Left ventricle myocardium inferior (tissue), 1 donor: ENCODE measurements at regions not wholly inside any gene's neighbourhood (a gene's known extent, or its start where the extent isn't known, plus 50 kb on each side); places are given as distances from the start of the nearest gene placed in this dataset.

ENCODE experiments used
- DNase-seq: peaks from one replicate; pipeline ENCODE4 v3.0.0-alpha.2; 2020
- H3K27ac ChIP-seq: fragments of 200-600 bp; replicated peaks from 2 replicates; pipeline ENCODE4 v1.8.0; 2021
- H3K27me3 ChIP-seq: fragments of 200-600 bp; 2 replicates; pipeline ENCODE4 v1.8.0; 2021; ENCODE audit warnings: low read depth
- H3K36me3 ChIP-seq: fragments of 200-600 bp; 2 replicates; pipeline ENCODE4 v1.8.0; 2021
- H3K4me1 ChIP-seq: fragments of 200-600 bp; 2 replicates; pipeline ENCODE4 v1.8.0; 2021
- H3K4me3 ChIP-seq: fragments of 200-600 bp; 2 replicates; pipeline ENCODE4 v1.8.0; 2021; ENCODE audit warnings: mild to moderate bottlenecking, moderate library complexity
- H3K9me3 ChIP-seq: fragments of 200-600 bp; replicated peaks from 2 replicates; pipeline ENCODE4 v1.8.0; 2021
- intact Hi-C: fragments of 100-400 bp; cut with micrococcal nuclease; formaldehyde crosslinking; loops from one replicate; pipeline ENCODE4 v1.11.0; 2022
- TF ChIP-seq, protein P1 (sequence below): fragments of 200-600 bp; IDR thresholded peaks from 2 replicates; pipeline ENCODE4 v1.8.0; 2021; ENCODE audit warnings: antibody characterized with exemption, mild to moderate bottlenecking, borderline replicate concordance
- donor health status: DM: no; HTN: yes; CAD: no; lungs with severe emphysema.

DNA sequence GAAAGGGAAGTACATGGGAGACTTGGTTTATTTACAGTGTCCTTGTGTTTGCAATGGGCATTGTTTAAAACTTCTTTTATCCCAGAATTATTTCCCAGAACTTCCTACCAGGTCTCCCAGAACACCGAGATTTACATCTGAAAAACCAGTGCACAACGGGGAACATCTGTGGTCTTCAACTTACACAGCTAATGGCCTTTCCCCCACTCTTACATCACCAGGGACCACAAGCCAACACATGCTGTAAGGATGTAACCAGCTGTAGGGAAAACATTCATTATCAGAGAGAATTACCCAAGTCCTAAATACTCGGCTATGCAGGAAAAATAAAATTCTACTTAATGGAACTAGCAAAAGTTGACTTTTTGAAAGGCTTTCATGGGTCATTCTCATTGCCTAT, 267.6 kb downstream of the DUSP6 start:
- no peak for DNase-seq
- Histone ChIP-seq H3K9me3 (no peaks in the 10 kb centered on the region), H3K27ac (peak overlapping the region; percentile 56), H3K4me1 (peaks cover 54% of the 10 kb centered on the region), H3K4me3 (no peak overlapping the region), H3K27me3 (no peaks in the 10 kb centered on the region), H3K36me3 (no peaks in the 10 kb centered on the region)
- TF ChIP-seq, protein P1, sequence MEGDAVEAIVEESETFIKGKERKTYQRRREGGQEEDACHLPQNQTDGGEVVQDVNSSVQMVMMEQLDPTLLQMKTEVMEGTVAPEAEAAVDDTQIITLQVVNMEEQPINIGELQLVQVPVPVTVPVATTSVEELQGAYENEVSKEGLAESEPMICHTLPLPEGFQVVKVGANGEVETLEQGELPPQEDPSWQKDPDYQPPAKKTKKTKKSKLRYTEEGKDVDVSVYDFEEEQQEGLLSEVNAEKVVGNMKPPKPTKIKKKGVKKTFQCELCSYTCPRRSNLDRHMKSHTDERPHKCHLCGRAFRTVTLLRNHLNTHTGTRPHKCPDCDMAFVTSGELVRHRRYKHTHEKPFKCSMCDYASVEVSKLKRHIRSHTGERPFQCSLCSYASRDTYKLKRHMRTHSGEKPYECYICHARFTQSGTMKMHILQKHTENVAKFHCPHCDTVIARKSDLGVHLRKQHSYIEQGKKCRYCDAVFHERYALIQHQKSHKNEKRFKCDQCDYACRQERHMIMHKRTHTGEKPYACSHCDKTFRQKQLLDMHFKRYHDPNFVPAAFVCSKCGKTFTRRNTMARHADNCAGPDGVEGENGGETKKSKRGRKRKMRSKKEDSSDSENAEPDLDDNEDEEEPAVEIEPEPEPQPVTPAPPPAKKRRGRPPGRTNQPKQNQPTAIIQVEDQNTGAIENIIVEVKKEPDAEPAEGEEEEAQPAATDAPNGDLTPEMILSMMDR = no peak
- intact Hi-C loops = no loop called here

DNA sequence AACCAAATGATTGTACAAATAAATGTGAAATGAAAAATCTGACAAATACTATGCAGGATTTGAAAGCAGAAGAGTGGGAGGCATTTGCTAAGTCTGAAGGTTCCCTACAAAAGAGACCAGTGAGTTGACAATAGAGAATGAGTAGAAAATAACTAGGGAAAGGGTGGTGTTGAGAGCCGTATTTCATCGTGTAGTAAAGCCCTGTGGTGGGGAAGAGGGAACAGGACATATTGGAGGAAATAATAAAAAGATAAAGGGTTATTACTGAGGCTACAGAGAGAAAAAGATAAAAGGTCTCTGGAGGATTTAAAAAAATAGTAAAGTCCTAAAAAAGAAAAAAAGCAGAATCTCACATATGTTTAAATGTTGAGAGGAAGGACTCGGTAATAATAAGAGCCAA, 268.8 kb downstream of the DUSP6 start:
- no peak overlapping the region for H3K27ac ChIP-seq
- no peak for DNase-seq
- peaks cover 54% of the 10 kb centered on the region for H3K4me1 ChIP-seq
- TF ChIP-seq, protein P1 = no peak
- H3K36me3 ChIP-seq = no peaks in the 10 kb centered on the region
- no peak overlapping the region for H3K4me3 ChIP-seq
- intact Hi-C loops = no loop called here
- H3K27me3 ChIP-seq = no peaks in the 10 kb centered on the region
- no peaks in the 10 kb centered on the region for H3K9me3 ChIP-seq

DNA sequence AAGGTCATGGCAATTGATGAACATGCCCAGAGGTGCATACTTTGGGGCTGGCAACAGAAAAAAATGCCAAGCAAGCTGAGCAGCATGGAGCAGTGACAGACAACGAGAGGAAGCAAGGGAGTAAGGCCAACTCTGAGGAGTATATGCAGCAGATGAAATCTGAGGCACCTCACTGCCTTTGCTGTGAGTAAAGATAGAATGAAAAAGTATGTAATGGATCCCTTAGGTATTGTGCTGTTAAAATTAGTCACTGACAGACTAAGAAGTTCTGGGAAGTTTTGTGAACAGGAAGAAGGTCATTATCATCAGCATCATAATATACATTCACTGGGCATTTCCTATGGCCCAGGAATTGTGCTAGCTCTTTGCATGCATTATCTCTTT, 269.9 kb downstream of the DUSP6 start:
- TF ChIP-seq, protein P1 = no peak
- intact Hi-C loops = no loop called here
- no peak for DNase-seq
- Histone ChIP-seq H3K27me3 (no peaks in the 10 kb centered on the region), H3K9me3 (no peaks in the 10 kb centered on the region), H3K4me1 (peaks cover 51% of the 10 kb centered on the region), H3K36me3 (no peaks in the 10 kb centered on the region), H3K27ac (no peak overlapping the region), H3K4me3 (no peak overlapping the region)

DNA sequence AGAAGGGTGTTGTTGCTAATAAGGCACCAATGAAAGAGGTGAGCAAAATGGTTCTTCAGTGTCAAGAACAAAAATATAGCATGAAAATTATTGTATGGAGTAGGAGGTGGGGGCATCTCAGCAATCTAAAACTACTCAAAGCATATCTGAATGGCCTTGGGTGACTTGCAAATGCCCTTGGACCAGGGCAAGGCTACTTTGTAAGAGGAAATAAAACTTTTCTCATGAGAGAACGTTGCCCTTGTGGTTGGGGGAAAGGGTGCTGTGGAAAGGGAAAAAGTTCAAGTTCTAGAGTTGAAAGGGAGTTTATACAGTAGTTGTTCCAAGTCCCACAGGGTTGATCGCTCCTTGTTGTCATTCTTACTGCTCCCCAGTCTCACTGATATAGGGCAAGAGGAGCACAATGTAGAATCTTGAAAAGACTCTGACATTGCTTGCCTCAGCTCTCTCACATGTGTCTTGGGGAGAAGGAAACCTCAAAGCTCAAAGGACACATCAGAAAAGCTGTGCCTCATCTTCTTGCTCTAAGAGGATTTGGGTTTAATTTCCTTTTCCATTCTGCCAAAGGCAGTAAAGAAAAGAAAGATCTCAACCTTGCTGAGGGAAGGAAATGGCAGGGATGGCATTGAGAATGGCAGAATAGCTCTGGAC, 270.5 kb downstream of the DUSP6 start:
- no peaks in the 10 kb centered on the region for H3K9me3 ChIP-seq
- DNase-seq = no peak
- H3K4me1 ChIP-seq = peaks cover 46% of the 10 kb centered on the region
- no peak overlapping the region for H3K4me3 ChIP-seq
- H3K36me3 ChIP-seq = no peaks in the 10 kb centered on the region
- intact Hi-C loops = no loop called here
- H3K27me3 ChIP-seq = no peaks in the 10 kb centered on the region
- H3K27ac ChIP-seq = no peak overlapping the region
- TF ChIP-seq, protein P1 = no peak

DNA sequence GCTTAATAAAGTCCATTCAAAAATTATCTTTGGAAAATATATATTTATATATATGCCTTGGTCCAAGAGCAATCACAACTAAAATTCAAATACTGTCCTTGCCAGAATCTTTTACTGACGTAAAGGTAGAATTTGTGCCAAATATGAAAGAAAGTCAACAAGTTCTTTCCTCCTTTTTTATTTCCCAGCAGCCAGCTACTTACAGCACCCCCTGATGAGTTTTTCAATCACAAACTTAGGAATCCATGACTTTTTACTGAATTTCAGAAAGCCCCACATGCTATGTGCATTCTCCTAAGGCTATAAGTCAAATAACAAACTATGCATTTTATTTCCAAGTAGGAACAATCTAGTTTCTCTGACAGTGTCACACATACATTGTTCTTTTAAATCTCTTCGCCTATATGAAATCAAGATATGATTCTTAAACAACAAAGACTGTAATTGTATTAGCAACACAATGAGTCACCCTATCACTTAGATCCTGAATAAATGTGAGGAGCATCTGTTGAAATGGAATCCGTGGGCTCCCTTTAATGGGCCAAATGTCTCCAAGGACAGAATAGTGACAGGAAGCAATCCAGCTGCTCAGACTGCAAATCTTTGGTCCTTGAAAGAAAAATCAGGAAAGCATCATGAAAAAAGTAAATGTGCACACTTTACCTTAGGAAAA, 271.4 kb downstream of the DUSP6 start:
- DNase-seq = no peak
- intact Hi-C loops = no loop called here
- Histone ChIP-seq H3K9me3 (no peaks in the 10 kb centered on the region), H3K4me3 (no peak overlapping the region), H3K27me3 (no peaks in the 10 kb centered on the region), H3K36me3 (no peaks in the 10 kb centered on the region), H3K27ac (peak overlapping the region; percentile 24), H3K4me1 (peaks cover 38% of the 10 kb centered on the region)
- TF ChIP-seq, protein P1 = no peak
